Stimulated activated CD4-positive, alpha-beta T cell treated with anti-CD3 and anti-CD28 coated beads, Interleukin-1b, Interleukin-23, amount 100 ng/mL, for 4 hours (primary cell): ENCODE measurements at regions not wholly inside any gene's neighbourhood (a gene's known extent, or its start where the extent isn't known, plus 50 kb on each side); places are given as distances from the start of the nearest gene placed in this dataset.
"Not testable (repeated sequence)": the region's sequence is repeated elsewhere in the genome, so short reads cannot be mapped to it uniquely, and the experiment has no call there.

ENCODE experiments used
- DNase-seq, 2 donors: peaks; one replicate each; pipeline ENCODE4 v3.0.0-alpha.2; 2020; ENCODE audit warnings: low read depth in 2 of 2

DNA sequence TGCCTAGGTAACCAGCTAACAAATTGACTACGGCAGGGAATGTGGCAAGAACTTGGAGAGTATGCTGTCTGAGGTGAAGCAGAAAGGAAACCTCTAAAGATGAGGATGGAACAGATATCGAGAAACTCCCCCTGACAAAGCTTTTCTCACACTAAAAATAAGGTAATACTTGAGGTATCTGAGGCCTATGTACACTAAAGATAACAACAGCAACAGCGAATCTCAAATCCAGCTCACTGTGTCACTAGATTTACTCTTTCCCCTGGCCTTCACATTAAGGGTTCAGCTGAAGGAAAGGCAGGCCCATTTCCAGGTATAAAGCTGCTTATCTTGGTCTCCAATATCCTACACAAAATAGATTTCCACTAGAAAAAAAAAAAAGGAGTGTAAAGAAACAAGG, 518.0 kb downstream of the KCNT2 start:
- no peak for DNase-seq

DNA sequence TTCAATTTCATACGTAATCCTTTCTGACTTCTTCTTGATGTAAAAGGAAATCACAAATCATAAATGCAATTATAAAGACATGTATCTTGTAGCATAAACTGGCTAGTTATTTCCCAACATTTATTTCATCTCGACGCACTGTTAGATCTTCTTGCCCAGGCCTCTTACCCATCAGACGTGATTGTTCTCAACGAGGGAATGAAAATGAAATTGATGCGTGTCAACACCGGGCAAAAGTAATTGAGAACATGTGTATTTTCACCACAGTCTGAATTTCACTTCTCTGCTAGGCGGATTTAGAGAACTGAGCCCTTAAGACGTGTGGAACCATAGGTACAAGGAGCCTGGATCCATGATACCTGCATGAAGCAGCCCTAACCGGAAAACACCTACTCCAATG, 519.7 kb downstream of the KCNT2 start:
- DNase-seq = no peak

DNA sequence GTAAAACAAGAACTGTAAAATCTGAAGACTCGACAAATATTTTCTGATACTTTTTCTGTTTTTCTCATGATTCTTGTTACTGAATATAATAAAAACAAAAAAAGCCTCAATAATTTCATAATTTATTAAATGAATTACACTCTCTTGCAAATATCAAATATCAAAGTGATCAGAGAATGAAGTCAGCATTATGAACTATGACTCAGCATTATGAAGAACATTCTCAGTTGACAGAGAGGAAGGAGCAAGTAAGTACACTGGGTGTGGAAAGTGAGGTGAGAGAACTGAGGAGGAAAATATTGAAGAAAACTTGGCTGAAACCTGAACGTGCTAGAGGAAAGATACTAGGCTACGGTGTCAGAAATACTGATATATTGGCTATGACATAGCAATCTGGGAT, 529.5 kb downstream of the KCNT2 start:
- DNase-seq = no peak

DNA sequence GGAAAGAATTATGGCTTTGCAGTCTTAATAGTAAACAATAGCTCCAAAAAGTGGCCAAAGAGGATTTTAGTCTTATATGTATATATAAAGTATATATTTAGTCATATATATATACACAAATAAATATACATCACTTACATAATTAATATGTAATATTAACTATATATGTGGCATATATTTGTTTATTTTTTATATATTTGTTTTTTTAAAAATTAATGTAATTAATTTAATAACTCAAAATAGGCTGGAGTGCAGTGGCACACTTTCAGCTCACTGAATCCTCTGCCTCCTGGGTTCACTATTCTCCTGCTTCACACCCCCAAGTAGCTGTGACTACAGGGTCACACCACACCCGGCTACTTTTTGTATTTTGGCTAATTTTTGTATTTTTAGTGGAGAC, 532.6 kb downstream of the KCNT2 start:
- DNase-seq = no peak

DNA sequence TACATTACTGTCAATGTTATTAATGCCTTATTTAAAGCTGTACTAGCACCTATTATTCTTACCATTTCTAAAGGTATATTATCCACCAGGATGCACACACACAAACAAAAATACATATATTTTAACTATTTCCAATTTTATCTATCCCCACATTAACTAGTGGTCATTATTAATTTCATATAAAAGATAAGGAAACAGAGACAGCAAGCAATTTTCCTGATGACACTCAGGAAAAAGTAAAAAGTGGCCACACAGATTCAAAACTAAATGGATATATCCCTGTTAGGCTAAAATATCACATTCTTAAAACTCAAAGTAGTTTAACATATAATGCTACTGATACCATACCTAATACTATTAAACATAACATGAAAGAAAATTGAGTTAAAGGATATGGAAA, 534.1 kb downstream of the KCNT2 start:
- no peak for DNase-seq

DNA sequence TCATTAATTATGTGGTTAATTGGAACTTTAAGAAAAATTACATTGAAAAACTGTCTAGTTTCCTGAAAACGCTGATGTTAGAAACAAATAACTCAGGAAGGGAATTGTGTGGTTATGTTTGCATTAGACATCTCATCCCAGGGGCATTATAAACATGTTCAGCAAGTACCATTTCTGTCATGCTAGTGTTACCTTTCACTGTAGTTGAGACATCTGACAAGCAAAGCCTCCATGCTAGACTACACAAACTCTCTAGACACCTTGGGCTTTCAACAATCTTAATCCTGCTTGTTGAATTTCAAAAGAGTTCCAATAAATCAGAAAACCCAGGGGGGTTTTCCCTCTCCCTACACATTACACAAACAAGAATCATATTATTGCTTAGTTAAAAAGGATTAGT, 536.8 kb downstream of the KCNT2 start:
- no peak for DNase-seq

DNA sequence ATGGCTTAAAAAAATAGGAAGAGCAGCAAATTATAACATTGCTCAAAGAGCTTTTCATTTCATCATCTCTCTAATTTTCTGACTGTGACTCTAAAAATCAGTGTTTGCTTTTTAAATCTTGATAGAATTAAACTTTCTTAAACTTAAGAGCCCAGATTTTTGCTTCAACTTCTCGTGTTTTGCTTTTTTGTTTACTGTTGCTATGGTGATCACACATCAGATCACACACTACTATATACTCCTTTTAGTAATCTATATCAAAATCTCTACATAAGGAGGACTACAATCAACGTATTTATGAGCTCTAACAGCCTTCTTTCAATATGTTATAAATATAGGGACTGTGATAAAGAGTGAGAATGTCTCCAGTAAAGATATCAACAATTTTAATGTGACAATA, 537.3 kb downstream of the KCNT2 start:
- no peak for DNase-seq

DNA sequence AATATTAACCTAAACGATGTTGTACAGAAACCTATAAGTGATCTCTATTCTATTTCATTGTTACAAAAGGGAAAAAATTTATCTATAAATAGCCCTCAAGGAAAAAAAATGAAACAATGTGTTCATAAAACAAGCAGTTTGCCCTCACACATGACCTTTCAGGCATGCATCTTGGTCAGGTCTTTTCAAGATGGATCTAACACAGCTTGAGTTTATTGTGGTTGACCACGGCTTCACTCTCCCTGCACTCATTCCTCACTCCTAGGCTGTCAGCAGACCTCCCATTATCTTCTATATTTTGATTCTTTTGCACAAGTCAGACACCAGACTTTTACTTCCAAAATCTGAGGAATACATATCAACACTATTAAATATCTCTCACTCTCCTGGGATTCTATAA, 544.3 kb downstream of the KCNT2 start:
- DNase-seq = no peak

DNA sequence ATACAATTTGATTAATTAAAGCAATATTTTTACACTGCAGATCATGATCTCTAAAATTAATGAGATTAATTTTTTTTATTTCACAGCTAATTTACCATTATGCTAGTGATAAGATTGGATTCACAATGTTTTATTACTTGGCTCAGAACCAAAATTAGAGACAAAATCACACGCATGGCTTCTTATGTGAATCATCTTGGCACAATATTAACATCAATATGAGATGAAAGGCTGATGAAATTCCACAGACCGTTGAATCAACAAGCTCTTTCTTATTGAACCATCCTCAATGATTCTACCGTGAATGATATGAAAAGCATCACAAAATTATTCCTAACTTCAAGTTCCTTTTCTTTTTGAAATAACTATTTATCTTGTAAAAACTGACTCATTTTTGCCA, 544.9 kb downstream of the KCNT2 start:
- DNase-seq = no peak

DNA sequence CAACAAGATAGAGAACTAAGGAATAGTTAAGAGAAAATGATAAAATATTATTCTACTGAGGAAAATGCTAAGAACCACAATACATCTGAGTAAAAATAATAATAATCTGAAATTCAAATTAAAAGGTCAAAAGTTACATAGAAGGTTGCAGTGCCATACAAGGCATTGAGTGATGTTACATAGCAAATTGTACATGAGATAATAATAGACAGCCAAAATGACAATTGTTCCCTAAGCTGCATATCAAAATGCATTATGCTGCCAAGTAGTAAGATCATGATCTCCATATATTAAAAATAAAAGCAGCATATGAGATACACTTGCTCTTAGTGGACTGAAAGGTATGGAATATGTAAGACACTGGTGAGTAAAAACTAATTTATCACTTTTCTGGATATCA, 547.7 kb downstream of the KCNT2 start:
- DNase-seq = no peak

DNA sequence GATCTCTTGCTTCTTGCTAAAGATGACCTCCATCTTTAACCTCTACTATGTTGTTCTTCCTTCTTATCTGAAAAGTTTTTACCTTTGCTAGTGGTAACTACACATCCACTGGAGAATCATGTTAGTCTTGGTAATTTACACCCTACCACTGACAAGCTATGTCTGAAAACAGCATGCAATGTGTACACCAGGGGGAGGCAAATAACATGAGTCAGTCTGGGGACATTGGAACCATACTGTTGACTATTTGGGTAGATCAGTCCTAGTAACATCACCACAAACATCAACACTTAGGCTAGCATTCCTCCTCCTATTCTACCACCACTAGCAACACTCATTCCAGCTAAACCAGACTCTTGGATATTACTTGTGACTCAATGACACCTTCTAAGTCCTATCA, 549.0 kb downstream of the KCNT2 start:
- DNase-seq = no peak

DNA sequence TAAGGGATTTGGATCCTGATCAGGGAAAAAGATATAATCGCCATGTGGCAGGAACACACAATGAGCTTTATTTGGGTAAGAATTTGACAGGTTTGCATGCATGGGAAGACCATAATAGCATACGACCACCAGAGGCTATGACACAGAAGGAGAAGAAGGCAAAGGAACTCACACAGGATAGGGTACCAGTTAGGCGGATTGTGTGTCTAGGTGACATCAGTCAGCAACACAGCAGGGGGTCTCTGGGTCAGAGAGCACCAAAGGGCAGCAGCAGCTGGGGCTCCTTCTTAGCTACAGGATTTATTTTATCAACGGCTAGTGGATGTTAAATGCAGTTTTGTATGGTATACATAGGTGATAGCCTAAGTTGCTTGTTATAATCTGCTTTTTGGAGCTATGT, 551.3 kb downstream of the KCNT2 start:
- DNase-seq = no peak

DNA sequence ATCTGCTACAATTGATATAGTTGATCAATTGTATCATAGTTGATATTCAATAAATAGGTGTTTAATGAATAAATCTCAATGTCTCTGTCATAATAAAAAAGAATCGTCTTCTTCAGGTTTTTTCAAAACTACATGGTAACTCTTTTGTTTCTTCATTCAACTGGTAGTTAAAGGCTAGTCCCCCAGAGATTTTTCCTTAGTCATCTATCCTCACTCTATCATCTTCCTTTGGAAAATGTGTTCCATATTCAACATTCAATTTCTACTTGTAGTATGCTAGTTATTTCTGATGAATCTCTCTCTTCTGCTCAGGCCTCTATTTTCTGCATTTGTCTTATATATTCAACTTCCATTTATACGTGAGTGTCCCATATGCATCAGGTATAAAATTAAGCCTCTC, 558.8 kb downstream of the KCNT2 start:
- DNase-seq = no peak

DNA sequence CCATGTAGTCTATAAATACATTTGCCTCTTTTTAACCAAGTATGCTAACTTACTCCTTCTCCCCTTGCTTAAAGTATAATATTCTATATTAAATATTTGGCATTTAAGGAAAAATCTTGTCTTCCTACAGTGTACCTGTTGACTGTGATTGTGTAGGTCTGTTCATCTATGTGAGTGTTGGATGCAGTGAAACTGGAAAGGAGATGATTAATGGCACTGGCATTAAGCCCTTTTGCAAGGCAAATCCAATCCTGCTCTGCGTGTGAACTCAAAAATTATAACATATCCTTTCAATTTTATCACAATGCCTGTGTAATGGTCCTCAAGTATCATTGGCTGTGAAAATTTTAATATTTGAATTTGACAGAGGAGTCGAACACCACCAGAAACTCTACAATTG, 565.0 kb downstream of the KCNT2 start:
- no peak for DNase-seq

DNA sequence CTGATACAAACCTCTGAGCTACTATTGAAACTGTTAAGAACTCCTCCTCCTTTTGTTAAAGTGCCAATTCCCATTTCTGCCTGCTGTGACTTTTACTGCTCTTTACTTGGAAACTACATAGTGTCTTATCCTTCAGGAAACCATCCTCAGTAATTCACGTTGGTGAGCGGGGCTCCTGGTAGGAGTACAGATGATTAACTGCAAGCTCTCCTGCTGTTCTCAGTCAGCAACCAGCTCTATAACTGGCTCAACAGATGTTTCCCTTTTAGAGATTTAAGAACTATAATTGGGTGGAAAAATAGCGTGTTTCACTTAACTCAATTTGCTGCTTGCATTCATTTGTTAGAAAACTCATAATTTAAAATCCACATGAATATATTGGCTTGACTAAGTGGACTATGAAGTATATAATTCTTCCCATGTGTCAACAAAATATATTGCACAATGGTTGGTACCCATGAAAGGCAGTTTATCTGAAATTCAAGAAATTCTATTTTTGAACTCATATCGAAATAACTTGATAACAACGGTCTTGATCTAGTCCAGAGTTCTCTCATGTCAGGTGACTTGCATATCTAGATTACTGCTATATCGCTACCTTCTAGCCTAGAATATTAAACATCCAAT, 574.0 kb downstream of the KCNT2 start:
- no peak for DNase-seq

DNA sequence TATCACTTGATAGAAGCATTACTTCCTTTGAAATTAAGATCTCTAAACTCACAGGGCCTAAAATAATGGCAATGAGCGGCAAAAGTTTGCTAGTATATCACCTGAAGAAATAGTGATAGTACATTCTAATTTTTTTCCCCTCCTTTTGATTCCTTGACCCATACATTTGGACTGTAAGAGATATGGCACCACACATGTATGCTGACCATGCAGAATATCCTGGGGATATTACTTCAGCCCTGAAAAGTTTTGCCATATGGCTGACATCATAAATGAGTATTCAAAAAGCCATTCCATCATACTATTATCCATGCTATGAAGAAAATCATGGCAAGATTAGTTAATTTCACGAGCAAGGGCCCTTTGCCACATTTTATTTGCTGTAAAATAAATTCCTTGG, 576.9 kb downstream of the KCNT2 start:
- DNase-seq = not testable (repeated sequence)

DNA sequence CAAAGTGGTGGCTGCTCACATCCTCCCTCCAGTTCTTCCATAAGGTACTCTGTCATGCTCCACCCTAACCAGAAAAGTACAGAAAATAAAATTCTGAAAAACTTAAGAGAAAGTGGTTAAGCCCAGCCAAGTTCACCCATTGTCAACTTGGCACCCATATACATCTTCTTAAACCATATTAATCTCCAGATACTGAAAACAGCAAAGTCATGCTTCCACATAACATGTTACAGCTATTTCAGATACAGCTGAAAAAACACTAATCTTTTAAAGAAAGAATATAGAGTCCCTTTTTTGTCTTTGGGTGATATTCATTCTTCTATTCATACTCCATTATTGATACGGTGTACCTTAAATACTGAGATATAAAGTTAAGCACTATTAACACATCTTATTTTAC, 577.8 kb downstream of the KCNT2 start:
- no peak for DNase-seq

DNA sequence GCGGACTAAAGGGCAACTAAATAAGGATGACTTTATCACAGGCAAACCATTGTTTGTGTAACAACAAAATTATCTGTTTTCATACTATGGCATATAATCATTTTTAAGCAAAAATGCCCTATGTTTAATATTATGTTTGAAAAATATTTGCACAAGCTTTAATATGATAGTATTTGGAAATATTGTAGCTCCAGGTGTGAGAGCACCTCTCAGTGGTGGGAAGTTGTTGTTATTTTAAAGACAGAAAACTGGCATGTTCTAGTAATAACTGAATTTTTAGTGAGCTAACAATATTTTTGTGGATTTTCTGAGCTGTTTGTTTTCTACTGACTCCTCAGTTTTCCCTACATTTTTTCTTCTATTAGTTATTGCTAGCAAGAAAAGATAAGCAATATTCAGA, 578.8 kb downstream of the KCNT2 start:
- DNase-seq = no peak

DNA sequence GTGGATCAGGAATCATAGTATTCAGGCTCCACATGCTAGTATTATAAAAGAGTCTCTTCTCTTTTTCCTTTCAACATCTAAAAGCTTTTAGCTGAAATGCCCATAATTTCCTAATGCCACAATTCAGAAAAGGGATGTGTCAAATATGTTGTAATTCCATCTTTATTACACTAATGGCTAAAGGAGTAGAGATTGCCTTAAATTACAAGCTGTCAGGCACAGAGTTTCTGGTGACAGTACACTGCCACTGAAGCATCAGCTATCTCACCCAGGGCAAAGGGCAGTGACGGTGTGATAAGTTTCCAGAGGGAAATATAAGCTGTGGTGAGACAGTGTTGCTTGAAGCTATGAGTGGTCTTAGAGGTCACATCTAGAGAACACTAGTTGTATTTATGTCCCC, 581.1 kb downstream of the KCNT2 start:
- DNase-seq = no peak

DNA sequence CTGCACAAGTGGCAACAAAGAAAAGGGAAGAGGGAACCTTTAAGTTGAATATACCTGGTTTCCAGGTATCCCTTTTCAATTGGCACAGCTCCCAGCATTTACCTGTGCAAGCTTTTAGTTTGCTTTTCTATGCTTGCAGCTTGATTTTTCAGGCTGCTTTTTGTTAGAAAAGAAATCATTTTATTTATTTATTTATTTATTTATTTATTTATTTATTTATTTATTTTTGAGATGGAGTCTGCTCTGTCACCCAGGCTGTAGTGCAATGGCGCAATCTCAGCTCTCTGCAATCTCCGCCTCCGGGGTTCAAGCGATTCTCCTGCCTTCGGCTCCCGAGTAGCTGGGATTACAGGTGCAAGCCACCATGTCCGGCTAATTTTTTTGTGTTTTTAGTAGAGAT, 587.1 kb downstream of the KCNT2 start:
- not testable (repeated sequence) for DNase-seq

DNA sequence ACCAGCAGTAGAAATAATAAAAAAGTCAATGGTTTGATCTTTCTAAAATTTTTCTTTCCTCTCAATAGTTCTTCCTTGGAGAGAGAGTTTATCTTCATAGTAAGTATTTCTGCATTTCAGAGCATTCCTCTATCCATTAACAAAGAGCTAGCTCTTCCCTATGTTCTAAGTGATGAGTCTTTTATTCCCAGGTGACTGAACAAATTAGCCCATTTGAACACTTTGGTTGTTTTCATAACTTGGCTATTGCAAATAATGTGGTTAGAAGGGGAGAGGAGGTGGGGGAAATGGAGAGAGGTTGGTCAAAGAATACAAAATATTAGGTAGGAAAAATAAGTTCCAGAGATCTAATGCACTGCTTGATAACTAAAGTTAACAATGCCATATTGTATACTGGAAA, 598.9 kb downstream of the KCNT2 start:
- no peak for DNase-seq

DNA sequence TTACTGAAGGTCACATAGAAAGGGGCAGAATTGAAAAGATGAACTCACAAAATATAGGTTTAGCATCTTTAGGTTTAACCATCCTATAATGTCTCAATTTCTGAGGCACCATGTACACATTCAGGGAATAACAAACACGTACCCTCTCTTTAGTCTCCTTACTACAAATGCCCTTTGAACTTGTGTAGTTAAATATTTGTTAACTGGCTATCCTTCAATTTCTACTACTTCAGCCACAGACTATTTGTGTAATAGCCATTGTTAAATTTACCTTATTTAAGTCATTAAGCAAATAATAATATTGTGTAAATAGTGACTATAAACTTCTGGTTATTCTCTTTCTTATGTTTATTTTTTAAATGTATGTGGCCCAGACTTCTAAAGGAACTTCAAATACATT, 600.5 kb downstream of the KCNT2 start:
- DNase-seq = no peak

DNA sequence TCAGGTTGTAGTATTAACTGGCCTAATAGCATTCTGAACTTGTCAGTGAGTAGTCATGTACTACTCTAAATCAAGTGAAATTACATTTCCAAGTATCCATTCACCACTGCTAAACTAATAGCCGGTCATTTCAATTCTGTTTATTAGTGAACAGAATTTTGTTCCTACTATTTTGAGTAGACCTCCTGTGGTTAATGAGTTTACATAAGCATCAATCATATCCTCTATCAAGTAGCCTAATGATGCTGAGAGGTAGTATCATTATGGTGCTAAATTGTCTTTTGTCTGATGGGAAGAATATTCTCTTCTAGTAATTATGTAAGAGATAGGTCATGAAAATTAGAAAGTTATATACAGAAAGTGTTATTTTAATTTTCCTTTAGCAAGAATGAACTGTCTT, 602.8 kb downstream of the KCNT2 start:
- no peak for DNase-seq

DNA sequence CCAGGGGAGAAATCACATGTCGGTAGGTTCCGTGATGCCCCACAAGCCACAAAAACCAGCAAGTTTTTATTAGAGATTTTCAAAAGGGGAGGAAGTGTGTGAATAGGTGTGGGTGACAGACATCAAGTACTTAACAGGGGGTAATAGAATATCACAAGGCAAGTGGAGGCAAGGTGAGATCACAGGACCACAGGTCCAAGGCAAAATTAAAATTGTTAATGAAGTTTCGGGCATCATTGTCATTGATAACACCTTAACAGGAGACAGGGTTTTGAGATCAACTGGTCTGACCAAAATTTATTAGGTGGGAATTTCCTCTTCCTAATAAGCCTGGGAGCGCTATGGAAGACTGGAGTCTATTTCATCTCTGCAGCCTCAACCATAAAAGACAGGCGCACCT, 603.9 kb downstream of the KCNT2 start:
- DNase-seq = not testable (repeated sequence)

DNA sequence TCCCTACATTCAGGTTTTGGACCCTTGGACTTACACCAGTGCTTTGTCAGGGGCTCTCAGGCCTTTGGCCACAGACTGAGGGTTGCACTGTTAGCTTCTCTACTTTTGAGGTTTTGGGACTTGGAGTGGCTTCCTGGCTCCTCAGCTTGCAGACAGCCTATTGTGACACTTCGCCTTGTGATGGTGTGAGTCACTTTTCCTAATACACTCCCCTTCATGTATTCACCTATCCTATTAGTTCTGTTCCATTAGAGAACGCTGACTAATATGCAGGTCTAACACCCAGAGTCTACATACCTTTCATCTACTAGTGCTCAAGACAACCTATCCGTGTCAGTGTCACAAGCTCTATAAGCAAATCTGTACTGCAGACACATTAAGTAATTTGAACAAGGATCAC, 605.3 kb downstream of the KCNT2 start:
- DNase-seq = no peak
